Right hindlimb (tissue), 1 donor: ENCODE measurements at regions not wholly inside any gene's neighbourhood (a gene's known extent, or its start where the extent isn't known, plus 50 kb on each side); places are given as distances from the start of the nearest gene placed in this dataset.
"Not testable (repeated sequence)": the region's sequence is repeated elsewhere in the genome, so short reads cannot be mapped to it uniquely, and the experiment has no call there.

Experiments
- DNase-seq: peaks from one replicate; pipeline ENCODE4 v3.0.0-alpha.2; 2018

DNA sequence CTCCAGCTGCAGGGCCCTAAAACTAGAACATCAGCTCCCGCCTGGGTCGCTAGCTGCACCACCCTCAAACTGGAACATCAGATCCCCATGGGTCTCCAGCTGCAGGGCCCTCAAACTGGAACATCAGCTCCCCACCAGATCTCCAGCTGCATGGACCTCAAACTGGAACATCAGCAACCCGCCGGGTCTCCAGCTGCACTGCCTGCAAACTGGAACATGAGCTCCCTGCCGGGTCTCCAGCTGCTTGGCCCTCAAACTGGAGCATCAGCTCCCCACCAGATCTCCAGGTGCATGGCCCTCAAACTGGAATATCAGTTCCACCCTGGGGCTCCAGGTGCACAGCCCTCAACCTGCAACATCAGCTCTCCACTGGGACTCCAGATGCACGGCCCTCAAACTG, 82.7 kb downstream of the TFRC start:
- not testable (repeated sequence) for DNase-seq

DNA sequence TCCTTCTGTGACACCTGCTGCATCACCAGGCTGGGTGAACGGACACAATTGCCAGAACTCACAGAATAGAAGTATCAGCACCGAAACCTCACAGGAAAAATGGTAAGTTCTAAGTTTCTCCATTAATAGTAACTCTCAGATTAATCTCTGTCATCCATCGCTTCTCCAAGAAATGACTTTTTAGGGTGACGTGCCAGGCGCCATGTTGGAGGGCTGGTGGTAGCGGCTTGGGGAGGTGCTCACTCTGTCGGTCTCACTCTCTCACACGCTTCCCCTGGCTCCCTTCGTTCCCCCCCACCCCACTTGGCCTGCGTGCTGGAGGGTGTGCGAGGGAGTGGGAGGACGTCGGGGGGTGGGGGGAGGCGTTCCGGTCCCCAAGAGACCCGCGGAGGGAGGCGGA, 85.6 kb downstream of the TFRC start:
- DNase-seq, result not testable (repeated sequence)

DNA sequence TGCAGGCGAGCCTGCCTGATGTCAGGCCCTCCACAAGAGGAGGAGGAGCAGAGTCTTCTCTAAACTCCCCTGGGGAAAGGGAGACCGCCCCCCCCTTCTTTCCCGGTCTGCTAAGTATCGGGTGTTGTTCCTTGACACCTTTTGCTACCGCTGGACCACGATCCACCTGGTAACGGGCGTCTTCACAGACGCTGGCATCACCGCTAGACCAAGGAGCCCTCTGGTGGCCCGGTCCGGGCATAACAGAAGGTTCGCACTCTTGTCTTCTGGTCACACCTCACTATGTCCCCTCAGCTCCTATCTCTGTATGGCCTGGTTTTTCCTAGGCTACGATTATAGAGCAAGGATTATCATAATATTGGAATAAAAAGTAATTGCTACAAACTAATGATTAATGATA, 86.0 kb upstream of the TNK2 start:
- DNase-seq, result not testable (repeated sequence)

DNA sequence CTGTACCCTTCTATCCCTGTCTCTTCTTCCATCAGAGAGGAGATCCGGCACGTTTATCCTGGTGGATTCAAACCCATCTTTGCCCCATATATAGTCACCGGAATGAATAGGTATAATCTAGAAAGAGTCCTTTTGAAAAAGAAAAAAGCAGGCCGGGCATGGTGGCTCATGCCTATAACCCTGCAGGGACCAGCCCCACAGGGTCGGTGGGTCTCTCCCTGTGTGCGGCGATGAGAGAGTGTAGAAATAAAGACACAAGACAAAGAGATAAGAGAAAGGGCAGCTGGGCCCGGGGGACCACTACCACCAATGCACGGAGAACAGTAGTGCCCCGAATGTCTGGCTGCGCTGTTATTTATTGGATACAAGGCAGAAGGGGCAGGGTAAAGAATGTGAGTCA, 85.3 kb upstream of the TNK2 start:
- not testable (repeated sequence) for DNase-seq

GRCh38 chr3:195992956-195993595, 84.7 kb upstream of the TNK2 start:
- DNase-seq, result not testable (repeated sequence)

- not testable (repeated sequence) for DNase-seq
Observed at GRCh38 chr3:195991986-195992385, 83.6 kb upstream of the TNK2 start.

DNA sequence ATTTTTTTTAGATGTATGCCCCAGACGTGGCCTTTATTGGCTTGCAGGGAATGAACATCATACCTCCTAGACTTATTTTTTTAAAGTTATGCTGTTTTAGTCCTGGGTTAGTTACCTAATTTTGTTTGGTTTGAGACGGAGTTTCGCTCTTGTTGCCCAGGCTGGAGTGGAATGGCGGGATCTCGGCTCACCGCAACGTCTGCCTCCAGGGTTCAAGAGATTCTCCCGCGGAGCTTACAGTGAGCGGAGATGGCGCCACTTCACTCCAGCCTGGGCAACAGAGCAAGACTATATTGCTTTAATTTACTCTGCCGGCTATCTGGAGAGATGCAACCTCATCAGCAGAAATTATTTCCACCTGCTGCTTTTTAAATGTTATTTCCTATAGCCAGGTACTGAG, 82.9 kb upstream of the TNK2 start:
- DNase-seq, result not testable (repeated sequence)

DNA sequence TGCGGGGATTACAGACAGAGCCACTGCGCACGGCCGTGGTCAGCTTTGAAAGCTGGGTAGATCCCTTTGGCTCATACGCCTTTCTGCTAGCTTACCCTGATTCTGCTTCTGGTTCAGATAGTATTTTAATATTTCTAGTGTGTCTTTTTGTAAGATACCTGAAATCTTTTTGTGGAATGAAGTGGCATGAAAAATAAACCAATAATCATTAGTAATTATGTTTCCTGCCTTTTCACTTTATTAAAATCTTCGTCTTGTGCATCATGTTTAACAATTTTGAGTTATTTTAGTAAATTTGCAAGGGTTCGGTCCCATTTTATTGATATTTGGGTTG, 82.5 kb upstream of the TNK2 start:
- DNase-seq, result not testable (repeated sequence)

GRCh38 chr3:195989921-195990840, 81.8 kb upstream of the TNK2 start:
- DNase-seq, result peak; percentile 94

GRCh38 chr3:195989197-195989920, 81.0 kb upstream of the TNK2 start:
- not testable (repeated sequence) for DNase-seq

- not testable (repeated sequence) for DNase-seq
Observed at GRCh38 chr3:195988764-195989163, 80.4 kb upstream of the TNK2 start.

DNA sequence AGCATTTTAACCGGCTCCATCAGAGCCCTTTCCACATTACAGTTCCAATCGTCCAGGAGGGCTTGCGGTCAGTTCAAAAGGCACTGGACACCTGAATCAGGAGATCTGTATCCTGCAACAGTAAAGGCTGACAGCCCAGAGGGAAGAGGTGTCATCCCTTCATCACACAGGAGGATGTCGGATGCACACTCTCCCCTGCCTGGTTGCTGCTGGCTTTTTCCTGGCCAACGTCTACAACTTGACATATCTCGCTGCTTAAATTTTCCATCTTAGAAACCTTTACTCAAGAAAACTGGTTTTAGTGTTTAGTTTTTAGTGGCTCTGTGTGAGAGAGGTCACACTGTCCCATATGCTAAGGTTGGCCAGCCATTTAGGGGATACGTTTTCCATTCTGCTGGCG, 78.7 kb upstream of the TNK2 start:
- DNase-seq, result not testable (repeated sequence)

DNA sequence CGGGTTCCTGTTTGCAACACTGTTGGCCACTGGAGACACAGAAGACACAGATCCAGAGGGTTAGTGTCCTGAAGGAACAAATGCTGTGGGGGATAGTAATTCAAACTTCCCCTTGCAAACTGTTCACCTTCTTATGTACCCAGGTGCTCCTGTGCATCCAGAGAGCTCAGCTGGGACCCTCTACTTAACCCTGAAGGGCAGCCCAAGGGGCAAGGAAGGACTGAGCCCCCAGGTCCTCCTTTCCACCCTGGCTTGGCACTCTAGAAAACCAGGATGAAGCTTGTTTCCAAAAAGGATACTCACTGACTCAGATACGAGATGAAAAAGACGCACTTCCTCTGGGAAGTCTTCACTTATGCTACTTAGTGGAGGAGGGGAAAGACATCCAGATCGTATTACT, 78.2 kb upstream of the TNK2 start:
- not testable (repeated sequence) for DNase-seq

GRCh38 chr3:195985348-195985920, 77.1 kb upstream of the TNK2 start:
- DNase-seq, result not testable (repeated sequence)

- not testable (repeated sequence) for DNase-seq
Observed at GRCh38 chr3:195984392-195985030, 76.2 kb upstream of the TNK2 start.

GRCh38 chr3:195983880-195984279, 75.5 kb upstream of the TNK2 start:
- not testable (repeated sequence) for DNase-seq

GRCh38 chr3:195982754-195983153, 74.4 kb upstream of the TNK2 start:
- not testable (repeated sequence) for DNase-seq

- not testable (repeated sequence) for DNase-seq
Observed at GRCh38 chr3:195981778-195982177, 73.4 kb upstream of the TNK2 start.

GRCh38 chr3:195979877-195980276, 71.5 kb upstream of the TNK2 start:
- not testable (repeated sequence) for DNase-seq

GRCh38 chr3:195978585-195978984, 70.2 kb upstream of the TNK2 start:
- DNase-seq, result not testable (repeated sequence)

GRCh38 chr3:195976876-195977275, 68.5 kb upstream of the TNK2 start:
- not testable (repeated sequence) for DNase-seq

DNA sequence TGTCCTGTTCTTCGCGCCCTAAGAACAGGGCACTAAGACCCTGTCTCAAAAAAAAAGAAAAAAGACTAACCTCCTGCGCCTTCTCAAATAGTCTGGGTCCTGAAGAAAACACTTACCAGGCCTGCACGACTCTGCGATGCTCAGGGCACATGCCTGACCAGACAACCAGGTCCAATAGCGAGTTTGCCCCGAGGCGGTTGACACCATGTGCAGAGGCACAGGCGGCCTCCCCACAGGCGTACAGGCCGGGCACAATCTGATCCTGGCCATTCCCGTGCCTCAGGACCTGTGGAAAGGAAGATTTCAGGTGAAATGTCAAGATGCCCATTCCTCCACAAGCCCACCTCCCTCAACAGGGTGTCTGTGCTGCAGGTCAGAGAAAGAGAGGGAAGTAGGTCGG, 65.9 kb upstream of the TNK2 start:
- DNase-seq, result not testable (repeated sequence)
